Left ventricle myocardium inferior (tissue), 1 donor: ENCODE measurements at regions not wholly inside any gene's neighbourhood (a gene's known extent, or its start where the extent isn't known, plus 50 kb on each side); places are given as distances from the start of the nearest gene placed in this dataset.

Experiments
- DNase-seq: peaks from one replicate; pipeline ENCODE4 v3.0.0-alpha.2; 2020
- H3K27ac ChIP-seq: fragments of 200-600 bp; replicated peaks from 2 replicates; pipeline ENCODE4 v1.8.0; 2021
- H3K27me3 ChIP-seq: fragments of 200-600 bp; 2 replicates; pipeline ENCODE4 v1.8.0; 2021; ENCODE audit warnings: low read depth
- H3K36me3 ChIP-seq: fragments of 200-600 bp; 2 replicates; pipeline ENCODE4 v1.8.0; 2021
- H3K4me1 ChIP-seq: fragments of 200-600 bp; 2 replicates; pipeline ENCODE4 v1.8.0; 2021
- H3K4me3 ChIP-seq: fragments of 200-600 bp; 2 replicates; pipeline ENCODE4 v1.8.0; 2021; ENCODE audit warnings: mild to moderate bottlenecking, moderate library complexity
- H3K9me3 ChIP-seq: fragments of 200-600 bp; replicated peaks from 2 replicates; pipeline ENCODE4 v1.8.0; 2021
- CTCF ChIP-seq: fragments of 200-600 bp; IDR thresholded peaks from 2 replicates; pipeline ENCODE4 v1.8.0; 2021; ENCODE audit warnings: antibody characterized with exemption, mild to moderate bottlenecking, borderline replicate concordance
- intact Hi-C: fragments of 100-400 bp; cut with micrococcal nuclease; formaldehyde crosslinking; loops from one replicate; pipeline ENCODE4 v1.11.0; 2022
- donor health status: DM: no; HTN: yes; CAD: no; lungs with severe emphysema.

GRCh38 chr20:40196846-40197436, 492.1 kb downstream of the MAFB start:
- no peaks in the 10 kb centered on the region for H3K9me3 ChIP-seq
- intact Hi-C loops, result no loop called here
- peak overlapping the region; percentile 49 for H3K27ac ChIP-seq
- no peak for TF ChIP-seq CTCF
- no peaks in the 10 kb centered on the region for H3K36me3 ChIP-seq
- DNase-seq, result no peak
- H3K27me3 ChIP-seq, result no peaks in the 10 kb centered on the region
- H3K4me3 ChIP-seq, result no peak overlapping the region
- peaks cover 6% of the 10 kb centered on the region for H3K4me1 ChIP-seq

GRCh38 chr20:40195742-40196141, 493.3 kb downstream of the MAFB start:
- no peak for DNase-seq
- Histone ChIP-seq H3K27ac (no peak overlapping the region), H3K4me3 (no peak overlapping the region), H3K27me3 (no peaks in the 10 kb centered on the region), H3K9me3 (no peaks in the 10 kb centered on the region), H3K4me1 (peaks cover 18% of the 10 kb centered on the region), H3K36me3 (no peaks in the 10 kb centered on the region)
- intact Hi-C loops, result no loop called here
- no peak for TF ChIP-seq CTCF

- TF ChIP-seq CTCF, result no peak
- Histone ChIP-seq H3K4me3 (no peak overlapping the region), H3K36me3 (no peaks in the 10 kb centered on the region), H3K4me1 (peaks cover 41% of the 10 kb centered on the region), H3K27me3 (no peaks in the 10 kb centered on the region), H3K9me3 (no peaks in the 10 kb centered on the region), H3K27ac (peak overlapping the region; percentile 32)
- intact Hi-C loops, result no loop called here
- no peak for DNase-seq
Observed at GRCh38 chr20:40192529-40192928, 496.5 kb downstream of the MAFB start.

GRCh38 chr20:40192081-40192480, 497.0 kb downstream of the MAFB start:
- H3K9me3 ChIP-seq, result no peaks in the 10 kb centered on the region
- peaks cover 41% of the 10 kb centered on the region for H3K4me1 ChIP-seq
- no peaks in the 10 kb centered on the region for H3K27me3 ChIP-seq
- H3K4me3 ChIP-seq, result no peak overlapping the region
- H3K36me3 ChIP-seq, result no peaks in the 10 kb centered on the region
- intact Hi-C loops, result no loop called here
- DNase-seq, result no peak
- TF ChIP-seq CTCF, result no peak
- peak overlapping the region; percentile 32 for H3K27ac ChIP-seq

GRCh38 chr20:40191573-40191972, 497.5 kb downstream of the MAFB start:
- Histone ChIP-seq H3K27me3 (no peaks in the 10 kb centered on the region), H3K9me3 (no peaks in the 10 kb centered on the region), H3K27ac (peak overlapping the region; percentile 32), H3K36me3 (no peaks in the 10 kb centered on the region), H3K4me3 (no peak overlapping the region), H3K4me1 (peaks cover 41% of the 10 kb centered on the region)
- no peak for TF ChIP-seq CTCF
- no peak for DNase-seq
- intact Hi-C loops, result no loop called here

GRCh38 chr20:40189621-40190020, 499.4 kb downstream of the MAFB start:
- DNase-seq, result no peak
- Histone ChIP-seq H3K36me3 (no peaks in the 10 kb centered on the region), H3K27ac (no peak overlapping the region), H3K9me3 (no peaks in the 10 kb centered on the region), H3K4me3 (no peak overlapping the region), H3K4me1 (peaks cover 41% of the 10 kb centered on the region), H3K27me3 (no peaks in the 10 kb centered on the region)
- TF ChIP-seq CTCF, result no peak
- intact Hi-C loops, result no loop called here
